CD4-positive, alpha-beta T cell treated with Interleukin-6 for 4 hours (primary cell): ENCODE measurements at regions not wholly inside any gene's neighbourhood (a gene's known extent, or its start where the extent isn't known, plus 50 kb on each side); places are given as distances from the start of the nearest gene placed in this dataset.
"Not testable (repeated sequence)": the region's sequence is repeated elsewhere in the genome, so short reads cannot be mapped to it uniquely, and the experiment has no call there.

Experiments used
- DNase-seq: peaks from one replicate; pipeline ENCODE4 v3.0.0-alpha.2; 2020; ENCODE audit warnings: mixed read lengths

- DNase-seq: no peak
Observed at GRCh38 chr6:44010411-44011349, 116.6 kb downstream of the MRPL14 start.

GRCh38 chr6:44009425-44010321 is 117.6 kb downstream of the MRPL14 start:
- no peak for DNase-seq

DNA sequence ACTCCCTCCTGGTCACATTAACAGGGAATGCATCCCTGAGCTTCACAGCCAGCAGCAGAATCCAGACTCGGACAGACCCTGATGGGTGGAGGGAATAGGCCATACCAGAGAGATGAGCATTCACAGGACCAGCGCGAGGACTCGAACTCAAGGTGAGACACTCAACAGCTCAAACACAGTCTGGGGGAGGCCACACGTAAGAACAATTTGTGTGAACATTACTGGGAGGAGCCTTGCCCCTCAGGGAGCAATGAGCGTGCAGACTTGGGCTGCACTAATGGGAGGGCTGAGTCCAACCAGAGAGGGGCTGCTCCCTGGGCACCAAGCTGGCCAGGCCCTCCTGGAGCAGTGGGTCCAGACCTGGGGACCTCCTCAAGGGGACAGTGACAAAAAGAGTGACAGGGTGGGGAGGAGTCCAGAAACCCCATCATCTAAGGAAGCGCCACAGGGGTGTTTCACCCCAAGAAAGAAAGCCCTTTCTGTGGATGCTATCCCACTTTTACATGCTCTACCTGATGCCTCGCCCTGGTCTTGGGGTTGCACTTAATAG is 118.4 kb downstream of the MRPL14 start:
- no peak for DNase-seq

DNA sequence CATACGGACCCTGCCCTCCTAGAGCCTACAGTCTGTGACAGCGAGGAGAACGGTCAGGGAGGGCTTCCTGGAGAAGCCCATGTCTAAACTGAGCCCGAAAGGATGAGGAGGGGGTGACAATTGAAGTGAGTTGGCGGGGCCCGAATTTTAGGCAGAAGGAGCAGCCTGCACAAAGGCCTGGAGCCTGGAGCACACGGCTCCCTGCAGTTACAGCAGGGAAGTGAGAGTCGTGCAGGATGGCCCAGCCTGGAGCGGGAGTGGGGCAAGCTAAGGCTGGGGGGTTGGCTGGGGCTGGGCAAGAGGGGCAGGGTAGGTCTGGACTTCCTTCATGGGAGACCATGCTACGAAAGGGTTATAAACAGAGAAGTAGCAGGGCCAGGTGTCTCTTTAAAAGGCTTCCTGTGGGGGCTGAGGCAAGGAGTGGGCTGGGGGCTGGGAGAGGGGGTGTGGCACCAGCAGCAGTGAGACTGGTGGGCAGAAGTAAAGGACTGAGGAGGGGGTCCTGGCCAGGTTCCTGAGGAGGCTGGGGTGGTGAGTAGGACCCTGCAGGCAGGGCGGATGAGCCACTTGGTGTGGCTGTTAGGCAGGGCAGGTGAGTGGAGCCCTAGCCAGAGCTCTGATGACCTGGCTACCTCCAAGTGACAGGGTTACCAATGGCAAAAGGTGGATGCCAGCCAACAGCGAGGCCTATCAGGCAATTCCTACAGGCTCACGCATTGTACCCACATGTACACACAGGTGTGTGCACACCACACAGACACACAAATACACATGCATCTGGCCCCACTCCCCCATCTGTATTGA is 119.2 kb downstream of the MRPL14 start:
- DNase-seq: no peak

DNA sequence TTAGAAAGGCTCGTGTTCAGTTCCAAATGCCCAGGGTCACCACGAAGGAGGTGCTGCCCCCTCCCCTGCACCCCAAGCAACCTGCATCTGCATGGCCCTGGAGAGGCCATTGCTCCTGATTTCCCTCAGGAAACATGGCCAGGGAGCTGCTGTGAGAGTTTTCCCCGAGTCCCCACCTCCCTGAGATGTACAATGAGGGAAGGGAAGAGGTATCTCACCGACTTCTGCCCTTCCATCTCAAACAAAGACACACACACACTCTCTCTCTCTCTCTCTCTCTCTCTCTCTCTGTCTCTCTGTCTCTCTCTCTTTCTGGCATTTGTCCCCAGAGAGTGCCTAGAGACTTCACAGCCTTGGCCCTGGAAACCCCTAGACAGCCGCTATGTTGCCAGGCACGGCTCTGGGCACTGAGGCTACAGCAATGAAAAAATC is 120.4 kb downstream of the MRPL14 start:
- no peak for DNase-seq

DNA sequence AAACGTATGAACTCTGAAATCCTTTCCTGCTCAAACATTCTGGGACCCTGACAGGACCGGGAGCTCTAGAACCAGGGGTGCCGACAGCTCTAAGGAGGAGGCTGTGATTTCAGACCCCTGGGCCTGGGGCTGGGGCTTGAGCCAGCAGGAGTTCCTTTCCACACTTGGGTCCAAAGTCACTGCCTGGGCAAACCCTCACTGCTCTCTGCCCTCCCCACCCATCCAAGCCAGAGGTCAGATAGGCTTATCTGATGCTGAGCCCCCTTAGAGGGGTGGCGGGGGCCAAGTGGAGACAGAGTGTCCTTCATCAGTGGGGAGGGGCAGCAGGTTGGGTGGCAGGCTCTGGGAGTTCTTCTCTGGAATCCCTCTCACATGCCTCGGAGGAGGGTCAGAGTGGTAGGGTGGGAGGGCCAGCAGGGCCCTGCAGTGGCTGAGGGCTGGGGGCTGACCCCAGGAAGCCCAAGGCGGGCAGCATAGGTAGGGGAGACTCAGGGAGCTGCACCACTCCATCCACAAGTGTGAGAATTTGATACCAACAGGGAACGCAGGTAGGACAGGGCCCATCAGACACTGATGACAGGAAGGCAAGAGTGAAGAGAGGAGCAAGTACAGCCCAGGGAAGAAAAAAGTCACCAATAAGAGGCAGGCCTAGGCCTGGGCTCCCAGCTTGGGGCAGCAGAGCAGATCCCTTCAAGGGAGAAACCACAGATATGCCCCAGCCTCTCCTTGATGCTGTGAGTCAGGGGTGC is 121.0 kb downstream of the MRPL14 start:
- no peak for DNase-seq

- no peak for DNase-seq
Observed at GRCh38 chr6:44005507-44005903, 121.7 kb downstream of the MRPL14 start.

DNA sequence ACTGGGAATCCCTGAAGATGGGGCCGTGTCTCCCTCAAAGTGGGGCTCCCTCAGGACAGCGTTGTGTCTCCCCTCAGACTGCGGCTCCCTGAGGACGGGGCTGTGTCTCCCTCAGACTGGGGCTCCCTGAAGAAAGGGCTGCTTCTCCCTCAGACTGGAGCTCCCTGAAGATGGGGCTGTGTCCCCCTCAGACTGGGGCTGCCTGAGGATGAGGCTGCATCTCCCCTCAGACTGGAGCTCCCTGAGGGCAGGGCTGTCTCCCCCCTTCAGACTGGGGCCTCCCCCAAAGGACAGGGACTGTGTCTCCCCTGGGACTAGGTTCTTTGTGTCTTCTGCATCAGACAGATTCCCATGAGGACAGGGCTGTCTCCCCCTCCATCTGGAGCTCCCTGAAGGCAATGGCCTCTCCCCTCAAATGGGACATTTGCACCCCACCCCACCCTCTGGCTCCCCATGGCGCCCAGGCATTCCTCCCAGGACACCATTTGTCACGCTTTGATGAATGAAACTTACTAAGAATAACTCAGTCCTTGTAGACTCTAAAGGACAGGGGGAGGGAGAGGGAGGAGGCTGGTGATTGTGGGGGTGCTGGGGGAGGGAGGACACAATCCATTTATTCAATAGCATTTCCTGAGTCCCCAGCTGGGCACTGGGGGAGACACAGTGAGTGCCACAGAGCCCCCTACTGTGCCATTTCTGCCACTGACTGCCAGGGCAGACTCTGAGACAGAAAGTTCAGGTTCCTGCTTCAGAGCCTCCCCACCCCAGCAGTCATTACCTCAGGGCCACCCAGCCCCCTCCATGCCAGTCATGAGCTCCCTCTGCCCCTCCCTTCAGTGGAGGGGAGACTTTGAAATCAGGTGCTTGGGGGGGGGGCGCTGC is 122.4 kb downstream of the MRPL14 start:
- DNase-seq: no peak

- no peak for DNase-seq
Observed at GRCh38 chr6:44004136-44004535, 123.1 kb downstream of the MRPL14 start.

DNA sequence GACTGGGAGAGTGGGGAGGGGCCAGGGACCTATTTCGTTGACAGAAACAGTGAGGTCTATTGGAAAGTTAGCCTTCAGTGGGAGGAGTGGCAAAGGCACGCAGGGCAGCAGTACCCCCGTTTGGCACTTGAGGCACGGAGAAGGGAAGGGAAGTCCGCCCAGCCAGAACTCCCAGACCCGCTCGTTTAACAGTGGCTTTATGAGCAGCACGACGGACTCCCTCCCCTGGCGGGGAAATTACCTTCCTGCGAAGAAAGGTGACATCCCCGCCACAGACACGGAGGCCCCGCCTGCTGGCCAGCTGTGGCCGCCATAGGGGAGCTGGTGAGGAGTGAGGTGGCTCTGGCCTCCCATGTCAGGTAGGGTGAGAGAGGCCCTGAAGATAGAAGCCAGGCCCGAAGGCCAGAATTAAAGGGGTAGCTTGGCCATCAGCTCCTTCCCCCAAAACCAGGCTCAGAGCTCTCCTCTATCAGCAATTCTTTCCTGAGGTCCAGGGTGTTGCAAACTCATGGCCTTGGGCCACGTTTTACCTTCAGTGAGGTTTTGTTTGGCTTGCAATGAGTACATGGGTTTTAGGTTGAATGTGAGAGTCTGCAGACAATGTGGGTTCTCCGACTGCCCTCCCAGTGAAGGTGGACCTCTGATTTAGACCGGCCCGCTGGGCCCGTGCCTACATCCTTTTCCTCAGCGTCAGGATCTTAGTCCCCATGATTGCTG is 123.7 kb downstream of the MRPL14 start:
- no peak for DNase-seq

GRCh38 chr6:44002593-44003344 is 124.5 kb downstream of the MRPL14 start:
- DNase-seq: peak; percentile 68

GRCh38 chr6:44002067-44002592 is 125.1 kb downstream of the MRPL14 start:
- no peak for DNase-seq

- no peak for DNase-seq
Observed at GRCh38 chr6:44001318-44002066, 125.8 kb downstream of the MRPL14 start.

GRCh38 chr6:44000164-44000842 is 126.9 kb downstream of the MRPL14 start:
- no peak for DNase-seq

DNA sequence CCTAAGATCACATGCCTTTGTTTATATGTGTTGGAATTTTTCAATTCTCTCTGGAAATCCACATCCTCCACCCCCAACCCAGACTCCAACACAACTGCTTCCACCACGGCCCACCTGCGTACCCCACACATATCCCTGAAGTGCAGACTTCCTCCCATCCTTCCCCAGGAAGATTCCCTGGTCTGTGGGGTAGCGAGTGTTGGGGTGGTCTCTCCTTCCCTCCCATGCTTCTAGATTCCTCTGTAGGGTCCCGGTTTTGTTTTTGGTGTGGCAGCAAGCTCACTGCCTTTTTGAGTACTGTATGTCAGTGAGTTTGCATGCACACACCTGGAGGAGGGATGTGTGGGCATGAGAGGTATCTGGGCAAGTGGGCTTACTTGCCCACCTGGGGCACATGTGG is 127.6 kb downstream of the MRPL14 start:
- no peak for DNase-seq

DNA sequence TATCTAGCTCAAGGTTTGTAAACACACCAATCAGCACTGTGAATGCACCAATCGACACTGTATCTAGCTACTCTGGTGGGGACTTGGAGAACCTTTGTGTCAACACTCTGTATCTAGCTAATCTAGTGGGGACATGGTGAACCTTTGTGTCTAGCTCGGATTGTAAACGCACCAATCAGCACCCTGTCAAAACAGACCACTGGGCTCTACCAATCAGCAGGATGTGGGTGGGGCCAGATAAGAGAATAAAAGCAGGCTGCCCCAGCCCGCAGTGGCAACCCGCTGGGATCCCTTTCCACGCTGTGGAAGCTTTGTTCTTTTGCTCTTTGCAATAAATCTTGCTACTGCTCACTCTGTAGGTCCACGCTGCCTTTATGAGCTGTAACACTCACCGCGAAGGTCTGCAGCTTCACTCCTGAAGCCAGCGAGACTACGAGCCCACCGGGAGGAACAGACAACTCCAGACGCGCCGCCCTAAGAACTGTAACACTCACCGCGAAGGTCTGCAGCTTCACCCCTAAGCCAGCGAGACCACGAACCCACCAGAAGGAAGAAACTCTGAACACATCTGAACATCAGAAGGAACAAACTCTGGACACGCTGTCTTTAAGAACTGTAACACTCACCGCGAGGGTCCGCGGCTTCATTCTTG is 128.5 kb downstream of the MRPL14 start:
- DNase-seq: not testable (repeated sequence)
